ENCODE measurements at regions not wholly inside any gene's neighbourhood (a gene's known extent, or its start where the extent isn't known, plus 50 kb on each side); places are given as distances from the start of the nearest gene placed in this dataset.
"Not testable (repeated sequence)": the region's sequence is repeated elsewhere in the genome, so short reads cannot be mapped to it uniquely, and the experiment has no call there.

DNA sequence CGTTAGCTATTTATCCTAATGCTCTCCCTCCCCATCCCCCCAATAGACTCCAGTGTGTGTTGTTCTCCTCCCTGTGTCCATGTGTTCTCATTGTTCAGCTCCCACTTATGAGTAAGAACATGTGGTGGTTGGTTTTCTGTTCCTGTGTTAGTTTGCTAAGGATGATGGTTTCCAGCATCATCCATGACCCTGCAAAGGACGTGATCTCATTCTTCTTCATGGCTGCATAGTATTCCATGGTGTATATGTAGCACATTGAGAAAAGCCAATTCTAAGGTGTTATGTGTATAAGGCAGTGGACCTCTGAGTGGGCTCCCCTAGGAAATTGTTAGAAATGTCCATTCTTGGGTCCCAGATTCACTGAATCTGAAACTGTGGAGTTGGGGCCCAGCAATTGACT lies 103.1 kb upstream of the MYO10 start:
- no peak for DNase-seq

DNA sequence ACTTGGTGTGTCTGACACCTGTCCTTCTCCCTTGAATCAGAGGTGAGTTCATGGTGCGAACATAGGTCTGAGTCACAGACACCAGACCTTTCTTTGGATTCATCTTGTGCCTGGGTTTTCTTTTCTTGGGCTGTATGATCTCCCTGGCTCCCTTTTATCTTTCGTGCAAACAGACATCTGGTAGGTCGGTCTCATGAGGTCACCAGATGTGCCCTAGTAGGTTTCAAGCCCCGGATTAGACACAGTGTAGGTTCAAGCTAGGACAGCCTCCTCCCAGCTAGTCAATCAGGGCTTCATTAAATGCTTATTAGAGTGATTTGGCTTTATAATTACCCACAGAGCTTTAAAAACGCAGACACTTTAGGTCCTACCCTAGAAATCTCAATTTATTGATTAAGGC lies 106.0 kb upstream of the MYO10 start:
- DNase-seq, result no peak

DNA sequence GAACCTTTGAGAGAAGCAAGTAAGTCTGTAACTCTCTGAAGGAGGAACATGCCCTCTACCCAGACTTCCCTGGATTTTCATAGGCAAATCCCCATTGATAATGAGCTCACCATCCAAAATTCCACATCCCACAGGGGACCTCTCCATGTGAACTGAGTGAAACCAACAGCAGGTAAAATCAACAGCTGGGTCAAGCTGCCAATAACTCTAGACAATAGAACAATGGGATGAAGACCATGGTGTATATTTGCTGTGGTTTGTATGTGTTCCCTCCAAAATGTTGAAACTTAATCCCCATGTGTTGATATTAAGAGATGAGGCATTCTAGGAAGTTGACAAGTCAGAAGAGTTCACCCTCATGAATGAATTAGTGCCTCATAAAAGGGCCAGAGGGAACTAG lies 110.2 kb upstream of the MYO10 start:
- DNase-seq, result no peak

DNA sequence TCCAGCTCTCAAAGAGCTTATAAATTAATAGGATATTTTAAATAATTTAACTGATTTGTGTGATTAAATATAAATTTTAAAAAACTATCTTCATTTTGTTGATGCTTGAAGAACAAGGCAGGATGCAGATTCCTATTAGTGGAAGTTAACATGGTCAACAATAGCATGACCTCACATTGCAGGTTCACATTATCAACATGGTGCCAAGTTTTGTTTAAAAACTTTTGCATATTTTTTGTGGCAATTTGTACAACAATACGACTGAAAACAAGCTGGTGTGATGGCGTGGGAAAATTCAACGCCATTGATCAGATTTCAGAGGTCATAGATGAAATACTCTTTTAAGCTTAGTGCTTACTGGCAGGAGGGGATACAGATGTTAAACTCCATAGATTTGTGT lies 114.1 kb upstream of the MYO10 start:
- no peak for DNase-seq

DNA sequence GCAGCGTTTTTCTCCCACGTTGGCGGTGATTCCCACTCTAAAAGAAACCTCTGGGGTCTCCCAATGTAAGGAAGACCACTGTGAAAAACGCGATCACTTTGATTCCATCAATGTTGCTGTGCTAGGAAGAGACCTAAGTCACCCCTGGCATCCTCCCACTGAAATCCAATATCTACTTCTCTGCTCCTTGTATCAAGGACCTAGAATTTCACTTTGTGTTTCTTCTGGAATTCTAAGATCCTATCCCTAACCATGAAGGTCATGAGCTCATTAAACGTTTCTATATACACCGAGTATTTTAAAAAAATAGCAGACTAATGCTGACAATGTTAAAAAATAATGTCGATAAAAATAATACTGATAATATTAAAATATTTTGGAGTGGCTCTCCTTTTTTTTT lies 118.8 kb upstream of the MYO10 start:
- no peak for DNase-seq

DNA sequence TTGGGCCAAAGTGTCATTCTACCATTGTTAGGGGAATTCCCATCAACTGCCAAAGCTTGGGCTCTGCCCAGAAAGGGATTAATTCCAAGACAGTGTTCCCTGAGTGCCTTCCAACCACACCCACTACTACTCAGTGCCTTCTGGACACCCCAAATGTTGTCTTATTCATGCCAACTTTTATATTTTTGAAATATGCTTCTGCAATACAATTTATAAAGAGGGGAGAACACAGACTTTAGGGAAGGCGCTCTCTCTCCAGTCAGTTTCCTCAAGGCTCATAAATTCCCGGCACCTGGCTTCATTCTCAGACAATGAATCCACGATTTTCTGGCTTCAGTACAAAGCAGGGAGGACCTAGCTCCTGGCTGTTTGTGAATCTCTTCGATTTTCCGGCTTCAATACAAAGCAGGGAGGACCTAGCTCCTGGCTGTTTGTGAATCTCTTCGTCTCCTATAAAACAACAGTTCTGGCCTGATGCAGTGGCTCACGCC lies 120.1 kb upstream of the MYO10 start:
- DNase-seq, result no peak

DNA sequence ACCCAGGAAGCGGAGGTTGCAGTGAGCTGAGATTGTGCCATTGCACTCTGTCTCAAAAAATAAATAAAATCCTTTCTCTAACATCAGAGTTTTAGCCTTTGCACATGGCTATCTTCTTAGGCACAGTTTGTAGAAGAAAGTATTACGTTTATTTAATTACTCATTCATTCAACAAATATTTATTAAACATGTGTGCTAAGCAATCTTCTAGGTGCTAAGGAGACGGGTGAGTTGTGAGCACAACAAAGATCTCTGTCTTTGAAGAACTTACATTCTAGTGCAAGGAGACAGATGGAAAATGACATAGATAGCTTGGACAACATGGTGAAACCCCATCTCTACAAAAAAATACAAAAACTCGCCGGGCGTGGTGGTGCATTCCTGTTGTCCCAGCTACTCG lies 122.3 kb upstream of the MYO10 start:
- no peak for DNase-seq

DNA sequence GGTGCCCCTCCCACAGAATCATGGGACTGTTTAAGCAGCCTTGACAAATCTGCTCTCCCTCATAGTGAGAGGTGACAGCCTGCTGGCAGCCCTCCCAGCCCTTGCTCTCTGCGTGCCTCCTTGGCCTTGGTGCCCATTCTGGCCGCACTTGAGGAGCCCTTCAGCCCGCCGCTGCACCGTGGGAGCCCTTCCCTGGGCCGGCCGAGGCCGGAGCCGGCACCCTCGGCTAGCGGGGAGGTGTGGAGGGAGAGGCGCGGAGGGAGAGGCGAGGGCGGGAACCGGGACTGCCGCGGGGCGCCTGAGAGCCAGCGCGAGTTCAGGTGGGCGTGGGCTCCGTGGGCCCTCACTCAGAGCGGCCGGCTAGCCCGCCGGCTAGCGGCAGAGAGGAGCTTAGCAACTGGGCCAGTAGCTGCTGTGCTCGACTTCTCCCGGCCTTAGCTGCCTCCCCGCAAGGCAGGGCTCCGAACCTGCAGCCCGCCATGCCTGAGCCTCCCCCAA lies 125.9 kb upstream of the MYO10 start:
- DNase-seq, result no peak

DNA sequence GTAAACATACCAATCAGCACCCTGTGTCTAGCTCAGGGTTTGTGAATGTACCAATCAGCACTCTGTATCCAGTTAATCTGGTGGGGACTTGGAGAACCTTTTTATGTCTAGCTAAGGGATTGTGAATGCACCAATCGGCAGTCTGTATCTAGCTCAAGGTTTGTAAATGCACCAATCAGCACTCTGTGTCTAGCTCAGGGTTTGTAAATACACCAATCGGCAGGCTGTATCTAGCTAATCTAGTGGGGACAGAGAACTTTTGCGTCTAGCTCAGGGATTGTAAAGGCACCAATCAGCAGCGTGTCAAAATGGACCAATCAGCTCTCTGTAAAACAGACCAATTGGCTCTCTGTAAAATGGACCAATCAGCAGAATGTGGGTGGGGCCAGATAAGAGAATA lies 126.7 kb upstream of the MYO10 start:
- DNase-seq, result not testable (repeated sequence)

DNA sequence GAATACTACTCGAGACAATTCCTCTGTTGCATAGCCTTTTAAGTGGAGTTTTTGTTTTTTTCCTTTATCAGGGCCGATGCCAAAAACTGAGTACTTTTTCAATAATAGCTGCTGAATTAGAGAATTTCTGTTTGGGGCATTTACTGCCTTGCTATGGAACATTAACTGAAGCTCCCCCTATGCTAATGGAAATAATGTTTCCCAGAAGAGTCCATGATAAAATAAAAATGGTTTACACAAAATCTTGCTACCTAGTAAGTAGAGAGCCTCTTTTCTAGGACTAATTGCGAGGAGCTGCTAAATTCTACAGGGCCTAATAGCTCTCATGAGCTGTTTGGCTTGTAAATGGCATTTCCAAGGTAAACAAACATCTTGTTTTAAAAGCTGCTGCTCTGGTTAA lies 128.2 kb upstream of the MYO10 start:
- no peak for DNase-seq

DNA sequence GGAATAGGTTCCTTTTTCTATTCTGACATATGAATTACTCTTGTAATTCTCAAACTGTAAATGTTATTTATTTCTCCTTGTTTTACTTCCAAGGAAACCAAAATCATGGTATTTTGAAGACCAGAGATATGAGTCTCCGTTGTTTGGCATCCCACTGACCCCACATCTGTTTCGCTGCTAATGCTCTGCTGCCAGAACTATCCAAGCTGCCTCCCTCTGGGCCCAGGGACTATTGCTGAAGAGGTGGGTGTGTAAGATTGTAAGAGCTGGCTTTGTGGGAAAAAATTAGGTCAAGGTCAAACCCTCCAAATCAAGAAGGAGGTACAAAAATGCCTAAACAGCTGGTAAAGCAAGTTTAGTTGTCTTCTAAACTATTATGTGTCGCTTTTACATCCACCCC lies 129.4 kb upstream of the MYO10 start:
- DNase-seq, result no peak

DNA sequence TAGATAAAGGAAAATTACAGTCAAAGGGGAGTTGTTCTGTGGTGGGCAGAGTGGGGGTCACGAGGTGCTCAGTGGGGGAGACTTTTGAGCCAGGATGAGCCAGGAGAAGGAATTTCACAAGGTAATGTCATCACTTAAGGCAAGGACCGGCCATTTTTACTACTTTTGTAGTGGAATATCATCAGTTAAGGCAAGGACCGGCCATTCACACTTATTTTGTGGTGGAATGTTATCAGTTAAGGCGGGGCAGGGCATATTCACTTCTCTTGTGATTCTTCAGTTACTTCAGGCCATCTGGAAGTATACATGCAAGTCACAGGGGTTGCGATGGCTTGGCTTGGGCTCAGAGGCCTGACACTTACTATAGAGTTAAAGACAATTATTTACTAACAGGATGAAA lies 129.9 kb upstream of the MYO10 start:
- not testable (repeated sequence) for DNase-seq

DNA sequence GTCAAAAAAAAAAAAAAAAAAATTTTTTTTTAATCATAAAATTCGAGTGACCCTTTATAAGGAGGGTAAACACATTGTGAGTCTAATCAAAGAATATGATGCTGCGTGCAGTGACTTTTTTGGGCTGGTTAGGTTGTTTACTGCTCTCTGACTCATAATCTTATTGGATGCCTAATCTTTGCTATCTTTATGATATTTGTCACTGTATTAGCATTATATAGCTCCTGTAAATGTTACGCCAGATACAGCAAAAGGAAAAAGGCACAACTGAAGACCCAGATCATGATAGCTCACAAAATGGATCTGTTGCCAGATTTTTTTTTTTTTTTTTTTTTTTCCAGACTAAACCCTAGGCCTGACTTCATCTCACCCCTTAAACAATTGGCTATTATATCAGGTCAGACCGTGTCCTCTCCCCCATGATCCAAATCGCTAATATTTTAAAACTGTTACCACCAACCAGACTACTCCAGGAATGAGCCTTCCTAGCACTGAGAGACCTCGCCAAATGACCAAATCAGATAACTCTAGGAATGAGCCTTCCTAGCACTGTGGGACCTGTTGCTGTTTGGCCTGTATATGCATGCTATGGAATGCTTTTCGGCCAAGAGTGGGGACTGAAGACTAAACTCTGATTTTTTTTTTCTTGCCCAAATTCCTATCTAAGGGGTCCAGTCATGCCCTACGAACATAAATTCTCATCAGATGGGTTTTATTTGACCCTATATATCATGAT lies 131.7 kb upstream of the MYO10 start:
- no peak for DNase-seq

DNA sequence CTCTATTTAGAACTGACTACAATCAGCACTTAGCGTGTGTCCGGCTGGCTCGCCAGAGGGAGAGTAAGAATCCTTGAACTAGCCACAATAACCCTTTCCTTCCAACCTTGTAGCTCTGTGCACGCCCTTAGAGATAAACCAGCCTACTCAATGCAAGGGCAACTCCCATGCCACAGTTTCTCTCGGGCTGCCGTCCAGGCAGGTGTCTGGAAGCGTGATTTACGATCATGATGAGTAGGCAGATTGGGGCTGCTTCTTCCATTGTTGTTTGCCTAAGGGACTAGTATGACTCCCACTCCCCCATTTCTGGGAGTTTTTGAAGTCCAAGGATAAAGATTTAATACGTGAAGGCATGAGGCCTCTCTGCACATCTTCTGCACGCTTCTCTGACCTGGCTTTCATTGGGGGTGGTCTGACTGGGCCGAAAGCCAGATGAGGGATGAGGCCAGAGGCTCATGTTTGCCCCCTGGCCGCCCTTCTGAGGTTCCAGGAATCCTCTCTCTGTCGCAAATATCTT lies 134.0 kb upstream of the MYO10 start:
- DNase-seq, result no peak

DNA sequence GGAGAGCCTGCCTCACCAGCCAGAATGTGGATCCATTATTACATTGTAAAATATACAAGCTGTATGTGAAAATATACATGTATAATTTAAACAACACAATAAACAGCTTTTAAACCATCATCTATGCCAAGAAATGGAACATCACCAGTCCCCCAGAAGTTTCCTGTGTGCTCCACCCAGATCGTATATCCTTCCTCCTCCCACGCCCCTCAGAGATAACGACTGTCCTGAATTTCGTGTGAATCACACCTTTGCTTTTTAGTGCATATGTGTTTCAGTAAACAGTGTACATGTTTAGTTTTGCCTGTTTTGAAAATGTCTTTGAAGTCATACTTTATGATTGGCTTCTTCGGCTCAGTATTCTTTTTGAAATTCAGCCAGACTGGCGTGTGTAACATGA lies 134.6 kb upstream of the MYO10 start:
- no peak for DNase-seq

DNA sequence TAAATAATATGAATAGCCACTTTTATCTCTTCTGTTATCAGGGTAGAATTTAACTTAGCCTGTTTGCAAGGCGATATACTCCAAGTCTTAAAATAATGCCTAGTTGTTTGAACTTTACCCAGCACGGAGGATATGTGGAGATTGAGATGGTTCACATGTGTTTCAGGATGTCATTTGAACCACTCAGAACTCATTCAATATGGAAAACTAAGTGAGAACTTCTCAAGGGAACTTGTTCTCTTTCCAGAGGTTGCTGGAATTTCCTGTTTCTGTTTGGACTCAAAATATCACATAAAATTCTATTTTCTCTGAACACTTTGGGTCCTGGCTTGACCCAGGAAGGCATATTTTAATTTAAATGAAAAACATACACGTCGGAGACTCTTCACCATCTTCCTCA lies 139.1 kb upstream of the MYO10 start:
- no peak for DNase-seq

DNA sequence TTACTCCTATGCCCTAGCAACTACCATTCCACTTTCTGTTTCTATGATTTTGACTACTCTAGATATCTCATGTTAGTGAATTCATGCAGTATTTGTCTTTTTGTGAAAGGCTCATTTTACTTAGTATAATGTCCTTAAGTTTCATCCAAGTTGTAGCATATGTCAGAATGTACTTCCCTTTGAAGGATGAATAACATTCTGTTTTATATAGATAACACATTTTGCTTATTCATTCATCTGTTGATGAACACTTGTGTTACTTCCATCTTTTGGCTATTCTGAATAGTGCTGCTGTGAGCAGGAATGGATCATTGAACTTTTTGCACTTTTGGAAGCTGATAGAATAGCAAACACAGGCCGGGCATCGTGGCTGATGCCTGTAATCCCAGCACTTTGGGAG lies 140.2 kb upstream of the MYO10 start:
- DNase-seq, result no peak

DNA sequence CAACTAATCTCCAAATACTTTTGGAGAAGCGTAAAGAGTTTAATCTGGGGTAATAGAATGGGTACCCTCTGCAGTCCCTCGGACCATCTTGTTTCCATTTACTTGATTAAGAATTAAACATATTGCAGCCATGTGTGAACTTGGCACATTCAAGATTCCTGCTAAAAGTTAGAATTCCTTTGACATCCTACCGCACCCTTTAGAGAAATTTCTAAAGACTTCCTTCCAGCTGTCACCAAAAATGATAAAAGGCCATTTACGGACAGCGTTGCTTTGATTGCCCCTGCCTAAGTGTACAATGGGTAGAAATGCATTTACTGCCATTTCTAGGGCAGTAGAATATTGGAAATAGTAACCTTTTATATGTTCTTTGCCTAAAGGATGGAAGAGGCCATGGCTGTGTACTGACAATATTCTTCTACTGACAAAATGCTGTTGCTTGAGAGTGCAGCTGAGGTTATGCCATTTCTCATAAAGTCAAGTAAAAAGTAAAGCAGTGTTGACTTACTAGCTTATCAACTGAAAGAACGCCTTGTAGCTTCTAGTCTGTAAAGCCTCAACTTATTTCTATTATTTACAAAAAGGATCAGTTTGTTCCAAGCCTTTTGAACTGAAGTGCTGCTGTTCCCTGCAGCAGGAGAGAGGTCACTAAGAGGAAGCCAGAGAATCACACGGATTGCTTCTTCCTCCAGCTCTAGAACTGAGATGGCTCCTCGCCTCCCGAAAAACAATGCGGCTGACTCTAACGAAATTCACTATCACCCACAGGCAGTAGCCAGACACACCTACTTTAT lies 139.8 kb upstream of the BASP1 start:
- DNase-seq, result no peak

DNA sequence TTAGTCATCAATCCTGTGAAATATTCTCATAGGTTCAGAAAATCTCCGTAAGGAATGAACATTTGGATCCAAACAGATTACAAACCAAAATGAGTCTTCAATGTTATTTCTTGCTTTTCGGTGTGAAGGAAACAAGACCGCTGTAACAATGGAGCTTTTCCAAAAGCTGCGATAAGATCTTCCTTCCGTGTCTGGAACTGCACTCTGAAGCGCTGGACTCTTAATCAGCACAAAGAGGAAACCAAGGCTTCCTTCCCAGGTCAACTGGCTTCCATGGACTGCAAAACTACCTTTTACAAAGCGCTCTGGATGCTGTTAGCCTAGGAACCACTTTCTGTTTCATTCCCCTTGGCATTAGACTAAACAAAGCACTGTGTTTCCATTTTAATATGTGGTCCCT lies 137.9 kb upstream of the BASP1 start:
- no peak for DNase-seq

DNA sequence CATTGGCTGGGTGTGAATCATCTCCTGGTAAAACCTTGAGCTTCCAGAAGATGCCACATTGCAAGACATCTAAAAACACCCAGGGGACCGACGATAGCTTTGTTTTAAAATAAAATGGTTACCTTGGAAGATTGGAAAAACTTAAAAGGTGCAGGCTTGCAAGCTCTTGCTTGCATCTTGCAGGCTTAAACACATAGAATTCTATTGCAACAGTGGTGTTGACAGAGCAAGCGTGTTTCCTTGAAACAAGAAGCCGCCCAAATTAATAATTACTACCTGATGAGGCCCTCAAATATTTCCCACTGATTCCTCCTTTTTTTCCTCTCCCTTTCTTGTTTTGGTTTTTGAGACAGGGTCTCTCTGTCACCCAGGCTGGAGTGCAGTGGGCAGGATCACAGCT lies 137.1 kb upstream of the BASP1 start:
- no peak for DNase-seq

DNA sequence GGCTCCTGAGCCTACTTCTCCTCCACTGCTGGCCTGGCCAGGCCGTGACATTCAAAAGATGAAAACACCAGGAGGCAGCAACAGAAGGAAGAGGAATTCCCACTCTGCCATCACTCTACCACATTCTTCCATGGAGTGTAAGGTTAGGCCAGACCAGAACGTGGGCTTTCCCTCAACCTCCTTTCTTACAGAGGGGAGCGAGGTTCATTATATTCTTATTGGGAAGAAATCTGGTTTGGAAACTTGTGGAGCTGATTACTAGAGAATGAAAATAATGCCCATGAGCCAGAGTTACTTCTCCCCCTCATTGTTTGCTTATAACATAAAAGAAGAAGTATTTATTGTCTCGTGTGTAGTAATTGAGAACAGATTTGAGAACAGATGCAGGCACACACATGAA lies 136.3 kb upstream of the BASP1 start:
- no peak for DNase-seq

DNA sequence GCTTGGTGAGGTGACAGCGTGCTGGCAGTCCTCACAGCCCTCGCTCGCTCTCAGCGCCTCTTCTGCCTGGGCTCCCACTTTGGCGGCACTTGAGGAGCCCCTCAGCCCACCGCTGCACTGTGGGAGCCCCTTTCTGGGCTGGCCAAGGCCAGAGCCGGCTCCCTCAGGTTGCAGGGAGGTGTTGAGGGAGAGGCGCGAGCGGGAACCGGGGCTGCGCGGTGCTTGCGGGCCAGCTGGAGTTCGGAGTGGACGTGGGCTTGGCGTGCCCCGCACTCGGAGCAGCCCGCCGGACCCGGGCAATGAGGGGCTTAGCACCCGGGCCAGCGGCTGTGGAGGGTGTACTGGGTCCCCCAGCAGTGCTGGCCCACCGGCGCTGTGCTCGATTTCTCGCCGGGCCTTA lies 134.2 kb upstream of the BASP1 start:
- not testable (repeated sequence) for DNase-seq

DNA sequence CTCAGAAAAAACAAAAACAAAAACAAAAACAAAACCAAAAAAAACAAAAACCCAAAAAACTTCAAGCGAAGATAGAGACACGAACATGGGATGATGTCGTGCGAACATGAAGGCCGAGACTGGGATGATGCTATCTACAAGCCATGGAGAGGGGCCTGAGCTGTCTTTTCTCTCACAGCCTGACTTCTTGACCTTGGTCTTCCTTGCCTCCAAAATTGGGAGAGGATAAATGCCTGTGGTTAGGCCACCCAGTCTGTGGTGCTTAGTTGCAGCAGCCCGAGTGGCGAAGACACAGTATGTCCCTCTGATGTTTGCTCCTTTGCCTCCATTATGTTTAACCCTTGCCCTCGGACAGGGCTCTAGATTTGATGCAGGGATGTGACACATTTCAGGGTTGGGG lies 130.4 kb upstream of the BASP1 start:
- DNase-seq, result no peak

DNA sequence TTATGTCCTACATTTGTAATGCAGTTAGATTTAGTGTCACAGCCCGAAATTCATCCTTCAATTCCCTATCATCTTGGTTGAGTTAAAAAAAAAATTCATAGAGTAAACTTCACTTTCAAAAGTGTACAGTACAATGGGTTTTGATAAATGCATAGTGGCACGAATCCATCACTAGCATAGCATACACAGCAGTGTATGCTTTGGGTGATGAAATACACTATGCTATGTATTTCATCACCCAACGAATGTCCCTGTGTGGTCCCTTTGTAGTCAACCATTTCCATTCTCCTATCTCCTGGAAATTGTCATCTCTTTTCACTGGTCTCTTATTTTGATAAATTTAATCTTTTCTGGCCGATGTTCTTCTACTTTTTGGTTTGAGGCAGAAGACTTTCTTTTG lies 129.4 kb upstream of the BASP1 start:
- no peak for DNase-seq

Measured in NCI-H187 (cell line).